Stimulated activated CD8-positive, alpha-beta memory T cell treated with anti-CD3 and anti-CD28 coated beads, Interleukin-7, amount 100 ng/mL, for 4 hours (primary cell): ENCODE measurements at regions not wholly inside any gene's neighbourhood (a gene's known extent, or its start where the extent isn't known, plus 50 kb on each side); places are given as distances from the start of the nearest gene placed in this dataset.

ENCODE experiments used
- DNase-seq, 2 donors: peaks; one replicate each; pipeline ENCODE4 v3.0.0-alpha.2; 2020; ENCODE audit warnings: low read depth in 2 of 2

GRCh38 chr9:135308821-135309762, 170.5 kb upstream of the PPP1R26 start:
- DNase-seq: no peak

- DNase-seq: no peak
Observed at GRCh38 chr9:135309763-135310125, 169.8 kb upstream of the PPP1R26 start.

GRCh38 chr9:135310134-135310533, 169.4 kb upstream of the PPP1R26 start:
- DNase-seq: no peak

GRCh38 chr9:135315572-135315971, 164.0 kb upstream of the PPP1R26 start:
- no peak for DNase-seq

- DNase-seq: no peak
Observed at GRCh38 chr9:135320331-135320730, 159.3 kb upstream of the PPP1R26 start.

- no peak for DNase-seq
Observed at GRCh38 chr9:135320943-135321342, 158.6 kb upstream of the PPP1R26 start.

GRCh38 chr9:135321580-135321979, 158.0 kb upstream of the PPP1R26 start:
- DNase-seq: no peak

GRCh38 chr9:135324329-135324728, 155.3 kb upstream of the PPP1R26 start:
- DNase-seq: no peak

GRCh38 chr9:135326141-135326540, 153.4 kb upstream of the PPP1R26 start:
- DNase-seq: no peak

GRCh38 chr9:135326633-135327152, 152.9 kb upstream of the PPP1R26 start:
- DNase-seq: no peak

GRCh38 chr9:135328485-135329417, 150.8 kb upstream of the PPP1R26 start:
- no peak for DNase-seq

- DNase-seq: no peak
Observed at GRCh38 chr9:135329571-135330306, 149.8 kb upstream of the PPP1R26 start.

GRCh38 chr9:135330307-135330631, 149.3 kb upstream of the PPP1R26 start:
- DNase-seq: no peak

- DNase-seq: no peak
Observed at GRCh38 chr9:135330685-135331590, 148.6 kb upstream of the PPP1R26 start.

- no peak for DNase-seq
Observed at GRCh38 chr9:135332516-135332915, 147.1 kb upstream of the PPP1R26 start.

- no peak for DNase-seq
Observed at GRCh38 chr9:135332979-135333748, 146.4 kb upstream of the PPP1R26 start.

GRCh38 chr9:135334953-135335460, 144.6 kb upstream of the PPP1R26 start:
- DNase-seq: no peak

GRCh38 chr9:135335691-135336181, 143.8 kb upstream of the PPP1R26 start:
- no peak for DNase-seq

GRCh38 chr9:135336722-135337527, 142.7 kb upstream of the PPP1R26 start:
- no peak for DNase-seq
